CD4-positive, alpha-beta T cell treated with Interleukin-4 for 1 hour (primary cell): ENCODE measurements at regions not wholly inside any gene's neighbourhood (a gene's known extent, or its start where the extent isn't known, plus 50 kb on each side); places are given as distances from the start of the nearest gene placed in this dataset.

Source experiments
- DNase-seq, 2 donors: peaks; one replicate each; pipeline ENCODE4 v3.0.0-alpha.2; 2020 to 2022

DNA sequence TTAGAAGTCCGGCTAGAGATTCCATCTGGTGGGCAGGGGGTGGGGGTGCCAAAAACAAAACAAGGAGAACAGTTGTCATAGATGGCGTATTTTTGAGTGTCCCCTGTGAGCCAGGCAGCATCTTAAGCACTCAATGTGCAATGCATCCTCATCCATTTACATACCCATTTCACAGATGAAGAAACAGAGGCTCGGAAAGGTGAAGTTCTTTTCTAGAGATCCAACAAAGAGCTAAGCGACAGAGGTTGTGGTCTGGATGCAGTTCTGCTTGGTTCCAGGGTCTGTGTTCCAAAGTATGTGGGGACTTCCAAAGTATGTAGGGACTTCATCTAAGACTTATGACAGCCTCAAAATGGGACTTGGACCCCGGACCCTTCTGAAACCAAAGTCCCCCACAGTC, 277.8 kb downstream of the MN1 start:
- no peak for DNase-seq

DNA sequence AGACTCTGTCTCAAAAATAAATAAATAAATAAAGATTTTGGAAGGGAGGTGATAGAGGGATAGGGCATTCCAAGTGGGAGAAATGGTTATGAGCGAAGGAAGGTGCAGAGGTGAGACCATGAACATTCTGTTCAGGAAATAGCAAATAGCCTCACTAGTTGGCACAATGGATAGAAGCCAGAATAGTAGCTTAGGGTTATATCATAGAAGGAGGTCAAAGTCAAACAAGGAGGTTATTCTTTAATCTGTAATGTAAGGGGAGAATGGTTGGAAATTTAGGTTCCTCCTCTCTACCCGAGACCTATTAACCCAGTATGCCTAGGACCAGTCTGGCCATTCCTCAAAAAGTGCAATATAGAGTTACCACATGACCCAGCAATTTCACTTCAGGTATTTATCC, 275.8 kb downstream of the MN1 start:
- DNase-seq, result no peak

DNA sequence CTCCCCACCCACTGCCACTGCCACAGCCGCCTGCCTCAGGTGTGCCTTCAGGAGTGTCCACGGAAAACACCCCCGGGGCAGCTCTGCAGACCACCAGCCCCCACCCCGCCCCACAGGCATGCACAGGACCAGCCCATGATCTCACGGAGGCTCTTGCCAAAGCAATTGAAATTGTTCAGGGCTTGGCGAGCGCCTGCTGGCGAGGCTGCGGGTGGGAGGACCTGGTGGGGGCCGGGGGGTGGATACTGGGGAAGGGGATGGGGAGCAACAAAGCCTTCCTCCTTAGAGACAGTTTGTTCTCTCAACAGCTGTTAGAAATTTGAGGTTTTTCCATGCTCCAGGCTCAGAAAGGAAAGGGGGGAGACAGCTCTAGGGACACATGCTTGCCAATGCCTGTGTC, 274.7 kb downstream of the MN1 start:
- DNase-seq, result no peak

DNA sequence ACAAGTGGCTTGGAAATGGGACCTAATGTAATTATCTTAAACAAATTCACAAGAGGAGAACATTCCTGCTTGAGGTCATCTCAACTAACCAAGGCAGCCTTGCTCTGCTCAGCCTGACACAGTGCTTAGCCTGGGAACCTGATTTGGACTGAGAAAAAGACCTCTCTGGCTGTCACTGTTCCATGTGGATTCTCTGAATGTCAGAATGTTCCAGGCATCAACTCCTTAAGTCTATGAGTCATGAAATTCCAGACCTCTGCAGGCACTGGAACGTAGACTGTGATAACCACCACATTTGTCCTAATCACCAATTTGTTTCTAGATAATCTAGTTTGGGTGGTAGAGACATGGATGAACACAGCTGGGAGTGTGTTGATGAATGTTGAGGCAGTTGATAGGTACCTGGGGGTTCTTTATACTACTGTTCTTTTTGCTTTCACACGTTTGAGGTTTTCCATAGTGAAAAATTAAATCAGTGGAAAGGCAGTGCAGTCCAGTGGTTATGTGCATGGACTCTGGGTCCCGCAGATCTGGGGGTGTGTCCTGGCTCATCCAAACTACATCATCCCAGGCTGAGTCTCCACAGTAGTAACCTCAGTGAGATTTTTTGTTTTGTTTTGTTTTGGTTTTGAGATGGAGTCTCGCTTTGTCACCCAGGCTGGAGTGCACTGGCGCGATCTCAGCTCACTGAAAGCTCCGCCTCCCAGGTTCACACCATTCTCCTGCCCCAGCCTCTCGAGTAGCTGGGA, 269.6 kb downstream of the MN1 start:
- no peak for DNase-seq

DNA sequence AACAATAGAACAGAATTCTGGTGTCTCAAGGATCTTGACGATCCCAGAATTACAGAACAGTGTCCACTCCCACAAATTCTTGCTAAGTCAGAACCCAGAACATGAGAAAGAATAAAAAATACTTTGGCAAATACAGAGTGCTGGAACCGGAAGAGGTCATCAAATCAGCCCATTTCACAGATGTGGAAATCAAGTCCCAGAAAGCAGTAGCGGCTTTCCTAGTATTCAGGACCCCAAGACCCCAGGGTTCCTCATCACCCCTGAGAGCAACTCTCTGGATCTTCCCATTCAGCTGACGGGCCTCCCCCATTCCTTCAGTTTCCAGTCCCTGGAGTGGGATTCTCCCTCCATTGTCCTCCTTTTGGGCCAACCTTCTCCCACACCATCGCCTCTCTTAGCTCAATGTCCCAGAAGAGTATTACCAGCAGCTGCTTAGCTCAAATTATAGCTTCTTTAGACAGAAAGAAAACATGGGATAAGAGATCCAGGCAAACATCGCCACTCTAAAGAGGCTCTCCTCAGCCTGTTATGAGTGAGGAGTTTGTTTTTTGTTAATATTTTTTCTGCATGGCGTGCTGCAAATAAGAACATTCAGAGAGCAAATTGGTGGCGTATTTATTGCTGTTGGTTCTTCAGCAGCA, 268.3 kb downstream of the MN1 start:
- DNase-seq, result no peak

DNA sequence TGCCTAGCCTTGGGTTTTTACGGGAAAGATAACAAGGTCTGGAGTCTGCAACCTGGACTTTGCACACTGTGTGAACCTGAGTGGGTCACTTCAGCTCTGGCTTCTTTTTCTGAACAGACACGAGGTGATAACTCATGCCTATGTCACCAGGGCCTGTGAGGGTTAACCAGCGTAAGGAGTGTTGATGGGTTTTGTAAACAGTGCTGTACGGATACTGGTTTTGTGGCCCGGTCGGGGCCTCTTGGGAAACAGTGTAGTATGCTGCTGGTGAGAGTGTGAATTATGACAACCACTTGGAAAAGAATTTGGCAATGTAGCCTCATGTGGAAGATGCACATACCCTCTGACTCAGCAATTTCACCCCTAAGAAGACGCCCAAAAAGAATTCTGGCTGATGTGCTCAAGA, 266.8 kb downstream of the MN1 start:
- no peak for DNase-seq

DNA sequence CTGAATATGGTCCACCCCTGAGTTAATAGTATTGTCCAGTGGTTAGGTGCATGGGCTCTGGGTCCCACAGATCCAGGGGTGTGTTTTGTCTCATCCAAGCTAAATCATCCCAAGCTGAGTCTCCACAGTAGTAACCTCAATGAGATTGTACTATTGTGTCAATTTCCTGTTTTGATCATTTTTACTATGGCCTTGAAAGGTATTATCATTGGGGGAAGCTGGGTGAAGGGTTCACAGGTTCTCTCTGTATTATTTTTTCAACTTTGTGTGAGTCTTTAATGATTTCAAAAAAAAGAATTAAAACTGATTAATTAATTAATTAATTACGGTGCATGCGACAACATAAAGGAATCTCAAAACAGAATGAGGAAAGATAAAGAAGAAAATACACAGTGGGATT, 266.1 kb downstream of the MN1 start:
- DNase-seq, result no peak

DNA sequence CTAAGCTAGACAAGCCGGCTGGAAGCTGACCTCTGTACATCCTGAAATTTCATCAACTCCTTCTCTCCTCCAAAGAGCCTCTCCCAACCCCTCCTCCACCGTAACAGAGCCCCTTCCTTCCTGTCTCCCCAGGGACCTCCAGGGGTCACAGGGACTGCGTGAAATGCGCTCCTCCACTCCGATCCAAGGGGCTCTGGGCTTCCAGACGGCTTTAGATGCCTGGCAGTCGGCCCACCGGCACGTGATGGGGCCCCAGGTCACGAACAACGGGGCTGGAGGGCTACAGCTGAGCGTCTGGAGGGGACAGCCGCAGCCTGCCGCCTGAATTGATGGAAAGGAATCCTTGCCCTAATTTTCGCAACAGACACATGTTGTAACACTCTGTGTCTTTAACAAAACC, 264.1 kb downstream of the MN1 start:
- no peak for DNase-seq

DNA sequence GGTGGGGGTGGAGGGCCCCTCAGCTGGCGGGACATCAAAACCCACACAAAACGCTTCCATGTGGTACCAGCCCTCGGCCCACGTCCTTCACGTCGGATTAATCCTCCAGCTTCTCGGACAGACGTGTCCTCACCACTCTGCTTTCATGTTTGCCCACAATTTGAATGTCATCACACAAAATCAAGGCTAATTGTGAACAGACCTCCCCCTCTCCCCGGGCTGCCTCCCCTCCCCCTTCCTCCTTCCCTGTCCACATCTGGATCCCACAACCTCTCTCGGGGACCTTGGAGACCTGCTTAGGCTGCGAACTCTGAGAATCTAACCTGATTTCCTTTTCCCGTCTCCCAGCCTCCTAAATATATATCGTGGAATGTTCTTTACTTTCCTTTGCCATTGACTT, 262.9 kb downstream of the MN1 start:
- no peak for DNase-seq

DNA sequence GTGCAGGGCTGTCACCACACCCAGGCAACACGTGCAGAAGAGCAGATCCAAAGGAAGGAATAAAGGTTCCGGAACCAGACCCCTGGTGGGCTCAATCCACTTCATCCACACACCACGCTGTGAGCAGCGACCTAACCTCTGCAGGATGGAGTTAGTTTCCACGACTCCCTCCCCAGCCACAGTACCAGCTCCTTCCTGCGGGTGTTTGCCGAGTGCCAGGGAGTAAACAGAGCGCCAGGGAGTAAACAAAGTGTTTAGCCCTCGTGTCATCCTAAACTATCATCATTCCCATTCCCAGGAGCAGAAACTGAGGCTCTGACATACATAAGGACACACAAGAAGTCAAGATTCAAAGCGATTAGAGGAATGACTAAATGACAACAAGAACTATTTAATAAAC, 261.3 kb downstream of the MN1 start:
- DNase-seq, result no peak

DNA sequence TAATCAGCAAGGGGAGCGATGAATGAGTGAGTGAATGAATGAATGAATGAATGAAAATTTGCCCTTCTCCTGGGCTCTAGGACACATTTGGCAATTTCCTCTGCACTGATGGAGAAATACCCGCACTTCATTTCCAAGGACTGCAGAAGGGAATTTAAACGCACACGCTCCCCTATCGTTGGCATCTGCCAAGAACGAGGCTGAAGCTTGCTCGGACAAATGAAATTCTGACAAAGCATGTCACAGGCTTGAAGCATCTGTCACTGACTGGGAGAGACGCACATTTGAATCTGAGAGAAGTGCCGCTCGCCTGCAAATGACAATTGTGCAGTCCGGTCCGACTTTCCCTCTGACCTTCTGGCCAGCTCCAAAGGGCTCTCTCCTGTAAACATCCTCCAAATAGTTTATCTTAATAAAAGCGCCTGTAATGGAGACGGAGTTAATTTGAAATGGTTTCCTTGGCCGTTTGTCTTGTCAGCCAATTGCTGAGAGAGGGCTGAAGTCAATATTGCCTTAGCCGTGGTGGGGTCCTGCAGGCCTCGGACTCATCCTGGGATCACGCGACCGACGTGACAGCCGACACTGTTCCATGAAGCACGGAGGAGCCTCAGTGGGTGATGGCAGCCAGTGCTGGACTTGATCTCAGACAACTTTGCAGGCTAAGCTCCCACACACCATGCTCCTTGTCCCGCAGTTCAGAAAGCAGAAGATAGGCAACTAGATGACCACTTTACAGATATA, 260.7 kb downstream of the MN1 start:
- no peak for DNase-seq

DNA sequence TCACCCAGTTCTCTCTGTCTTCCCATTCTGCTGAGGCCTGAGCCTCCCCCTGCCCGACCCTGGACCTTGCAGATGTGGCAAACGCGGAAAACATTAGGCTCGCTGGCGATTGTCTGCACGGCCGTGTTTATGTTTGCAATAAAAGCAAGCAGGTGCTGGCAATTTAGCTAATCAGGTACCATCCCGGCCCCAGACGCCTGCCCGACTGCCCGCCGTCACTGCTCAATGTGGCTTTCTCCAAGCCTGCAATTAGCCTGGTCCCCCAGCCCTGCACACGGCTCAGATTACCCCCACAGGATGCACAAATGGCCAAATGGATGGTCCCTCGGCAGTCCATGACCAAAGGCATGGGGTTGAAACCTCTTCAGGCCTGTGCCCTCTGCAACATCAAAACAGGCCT, 259.7 kb downstream of the MN1 start:
- no peak for DNase-seq

DNA sequence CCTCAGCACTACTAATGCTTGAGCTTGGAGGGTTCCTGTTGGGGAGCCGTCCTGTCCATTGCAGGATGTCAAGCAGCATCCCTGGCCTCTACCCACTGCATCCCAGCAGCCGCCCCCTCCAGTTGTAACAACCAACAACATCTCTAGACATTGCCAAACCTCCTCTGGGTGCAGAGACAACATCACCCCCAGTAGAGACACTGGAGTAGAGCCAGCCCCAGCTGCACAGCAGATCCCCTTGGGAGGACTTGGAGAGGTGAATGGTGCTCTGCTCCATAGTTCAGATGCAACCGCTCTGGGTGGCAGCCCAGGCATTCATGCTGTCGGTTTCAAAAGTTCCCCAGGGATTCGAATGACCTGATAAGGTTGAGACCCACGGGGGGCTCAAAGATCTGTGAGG, 259.0 kb downstream of the MN1 start:
- no peak for DNase-seq

DNA sequence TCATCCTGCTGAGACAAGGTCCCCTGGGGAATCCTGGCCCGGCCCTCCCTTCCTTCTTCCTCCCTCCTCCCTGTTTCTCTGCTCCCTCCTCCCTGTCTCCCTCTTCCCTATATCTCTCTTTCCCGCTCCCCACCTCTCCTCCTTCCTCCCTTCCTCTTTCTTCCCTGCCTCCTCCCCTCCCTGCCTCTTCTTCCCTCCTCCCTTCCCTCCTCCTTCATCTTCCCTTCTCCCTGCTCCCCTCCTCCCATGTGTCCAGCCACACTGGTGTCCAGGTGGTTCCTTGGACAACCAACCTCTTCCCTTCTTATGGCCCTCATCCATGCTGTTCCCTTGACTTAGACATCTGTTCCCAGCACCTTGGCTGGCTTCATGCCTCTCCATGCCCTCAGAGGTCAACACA, 258.1 kb downstream of the MN1 start:
- no peak for DNase-seq

DNA sequence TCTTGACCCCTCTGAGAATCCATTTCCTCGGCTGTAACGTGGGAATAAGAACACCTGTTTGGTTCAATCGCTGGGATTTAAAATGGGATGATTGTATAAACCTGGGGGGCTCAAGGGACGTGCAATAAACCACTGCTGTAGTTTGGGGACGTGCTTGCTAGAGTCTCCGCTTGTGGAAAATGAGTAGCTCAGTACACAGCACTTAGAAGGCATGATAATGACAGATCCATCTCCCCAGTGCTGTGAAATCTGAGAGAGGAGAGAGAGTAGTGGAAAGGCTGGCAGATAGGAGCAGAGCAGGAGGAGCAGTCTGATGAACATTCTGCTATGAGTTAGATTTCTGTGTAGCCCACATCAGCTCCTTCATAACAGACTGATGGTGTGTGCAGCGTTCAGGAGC, 256.5 kb downstream of the MN1 start:
- no peak for DNase-seq

DNA sequence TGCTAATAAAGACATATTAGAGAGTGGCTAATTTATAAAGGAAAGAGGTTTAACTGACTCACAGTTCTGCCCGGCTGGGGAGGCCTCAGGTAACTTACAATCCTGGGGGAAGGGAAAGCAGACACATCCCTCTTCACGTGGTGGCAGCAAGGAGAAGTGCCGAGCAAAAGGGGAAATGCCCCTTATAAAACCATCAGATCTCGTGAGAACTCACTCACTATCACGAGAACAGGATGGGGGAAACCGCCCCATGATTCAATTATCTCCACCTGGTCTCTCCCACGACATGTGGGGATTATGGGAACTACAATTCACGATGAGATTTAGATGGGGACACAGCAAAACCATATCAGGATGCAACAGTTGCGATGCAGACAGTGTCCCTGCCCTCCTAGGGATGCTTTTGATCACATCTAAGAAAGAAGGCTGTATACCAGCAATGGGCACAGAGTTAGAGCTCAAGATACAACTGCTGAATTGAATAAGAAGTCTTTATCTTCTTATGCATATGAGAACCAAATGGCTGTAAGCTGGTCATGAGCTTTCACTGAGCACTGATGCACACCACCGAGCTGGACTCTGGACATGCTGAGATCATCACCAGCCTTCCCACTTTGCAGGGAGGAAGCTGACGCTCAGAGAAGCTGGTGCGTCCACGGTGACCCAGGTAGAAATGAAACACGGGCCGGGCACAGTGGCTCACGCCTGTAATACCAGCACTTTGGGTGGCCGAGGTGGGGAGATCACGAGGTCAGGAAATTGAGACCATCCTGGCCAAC, 255.2 kb downstream of the MN1 start:
- no peak for DNase-seq

DNA sequence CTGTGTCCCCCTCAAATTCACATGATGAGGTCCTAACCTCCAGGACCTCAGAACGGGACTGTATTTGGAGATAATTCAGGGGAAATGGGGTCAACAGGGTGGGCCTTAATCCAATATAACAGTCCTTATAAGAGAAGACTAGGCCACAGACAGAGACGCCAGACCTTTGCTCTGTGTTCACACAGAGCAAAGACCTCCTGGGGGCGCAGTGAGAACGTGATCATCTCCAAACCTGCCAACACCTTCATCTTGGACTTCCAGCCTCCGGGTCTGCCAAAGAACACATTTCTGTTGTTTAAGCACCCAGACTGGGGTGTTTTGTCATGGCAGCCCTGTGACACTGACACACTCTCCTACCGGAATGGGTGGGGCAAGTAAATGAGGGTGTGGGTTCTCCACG, 250.2 kb downstream of the MN1 start:
- no peak for DNase-seq

DNA sequence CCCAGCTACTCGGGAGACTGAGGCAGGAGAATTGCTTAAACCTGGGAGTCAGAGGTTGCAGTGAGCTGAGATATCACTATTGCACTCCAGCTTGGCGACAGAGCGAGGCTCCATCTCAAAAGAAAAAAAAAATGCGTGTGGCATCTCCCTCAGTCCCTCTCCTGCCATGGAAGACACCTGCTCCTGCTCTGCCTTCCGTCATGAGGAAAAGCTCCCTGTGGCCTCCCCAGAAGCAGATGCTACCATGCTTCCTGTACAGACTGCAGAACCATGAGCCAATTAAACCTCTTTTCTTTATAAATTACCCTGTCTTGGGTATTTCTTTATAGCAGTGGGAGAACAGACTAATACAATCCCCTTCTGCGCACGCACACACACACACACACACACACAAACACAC, 249.4 kb downstream of the MN1 start:
- DNase-seq, result no peak

DNA sequence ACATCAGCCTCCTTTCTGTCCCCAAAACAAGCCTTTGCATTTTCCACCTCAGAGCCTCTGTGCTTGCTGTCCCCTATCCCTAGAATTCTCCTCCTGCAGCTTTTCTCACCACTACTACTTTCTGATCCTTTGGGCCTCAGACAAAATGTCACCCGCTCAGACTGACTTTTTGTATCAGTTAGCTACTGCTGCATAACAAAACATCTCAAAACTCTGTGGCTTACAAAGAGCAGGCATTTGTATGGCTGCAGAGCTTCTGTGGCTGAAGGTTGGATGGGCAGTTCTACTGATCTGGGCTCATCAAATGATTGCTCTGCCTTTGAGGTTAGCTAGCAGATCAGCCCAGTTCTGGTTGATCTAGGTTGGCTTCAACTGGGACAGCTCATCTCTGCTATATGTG, 248.7 kb downstream of the MN1 start:
- no peak for DNase-seq

DNA sequence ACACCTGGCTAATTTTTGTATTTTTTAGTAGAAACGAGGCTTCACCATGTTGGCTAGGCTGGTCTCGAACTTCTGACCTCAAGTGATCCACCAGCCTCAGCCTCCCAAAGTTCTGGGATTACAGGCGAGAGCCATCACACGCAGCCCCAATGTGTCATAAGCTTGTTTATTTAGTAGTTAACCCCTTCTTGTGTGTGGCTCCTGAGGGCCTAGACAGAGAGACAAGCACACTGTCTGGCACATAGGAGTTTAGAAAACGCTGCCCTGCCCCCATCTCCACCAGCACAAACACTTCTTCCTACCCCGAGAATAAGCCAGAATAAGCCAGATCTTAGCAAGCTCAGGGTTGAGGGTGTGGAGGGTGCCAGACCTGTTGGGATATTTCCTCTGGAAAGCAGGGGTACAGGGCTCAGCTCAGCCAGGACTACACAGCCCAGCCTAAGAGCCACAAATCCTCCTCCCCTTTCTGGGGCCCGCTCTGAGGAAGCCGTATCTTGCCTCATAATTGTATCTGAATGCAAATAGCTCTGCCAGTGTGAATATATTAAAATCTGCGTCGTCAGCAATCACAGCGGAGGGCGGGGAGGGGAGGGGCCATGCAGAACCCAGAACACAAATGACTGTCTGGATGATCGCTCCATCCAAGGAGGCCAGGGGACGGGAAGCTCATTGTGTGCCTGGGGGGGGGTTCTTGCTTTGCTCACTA, 247.3 kb downstream of the MN1 start:
- DNase-seq, result no peak

DNA sequence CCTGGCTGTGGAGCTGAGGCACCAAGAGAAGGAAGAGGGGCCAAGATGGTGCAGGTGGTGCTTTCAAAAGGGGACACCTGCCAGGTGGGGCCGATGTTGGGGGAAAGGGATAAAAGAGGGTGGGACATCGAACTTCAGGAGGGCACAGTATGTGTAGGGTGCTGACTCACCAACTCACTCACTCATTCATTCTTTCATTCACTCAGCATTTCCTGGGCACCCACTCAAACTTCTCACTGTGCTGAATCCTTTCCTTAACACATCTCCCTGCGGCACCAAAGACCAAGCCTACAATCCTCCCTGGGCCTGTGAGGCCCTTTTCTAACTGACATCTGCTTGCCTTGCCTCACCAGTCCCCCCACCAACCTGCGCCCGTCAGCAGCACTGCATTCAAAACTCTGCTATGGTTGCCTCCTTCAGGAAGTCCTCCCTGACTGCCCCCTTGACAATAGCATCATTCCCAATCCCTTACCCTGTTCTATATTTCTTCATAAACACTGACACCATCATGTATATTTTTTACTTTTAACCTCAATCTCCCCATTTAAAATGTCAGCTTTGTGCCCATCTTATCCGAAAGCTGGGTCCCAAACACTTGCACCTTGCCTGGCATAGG, 246.6 kb downstream of the MN1 start:
- no peak for DNase-seq

DNA sequence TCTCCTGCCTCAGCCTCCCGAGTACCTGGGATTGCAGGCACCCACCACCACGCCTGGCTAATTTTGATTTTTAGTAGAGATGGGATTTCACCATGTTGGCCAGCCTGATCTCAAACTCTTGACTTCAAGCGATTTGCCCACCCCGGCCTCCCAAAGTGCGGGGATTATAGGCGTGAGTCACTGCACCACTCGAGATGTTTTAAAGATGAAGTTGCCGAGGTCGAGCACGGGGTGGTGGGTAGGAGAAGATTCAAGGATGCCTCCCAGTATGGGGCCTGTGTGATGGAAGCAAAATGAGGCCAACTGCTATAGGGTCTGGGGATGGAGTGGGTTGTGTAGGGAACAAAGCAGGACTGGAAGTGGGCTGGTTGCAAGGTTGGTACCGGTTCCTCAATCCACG, 245.2 kb downstream of the MN1 start:
- no peak for DNase-seq
